Fibroblast of lung (primary cell): ENCODE measurements at regions not wholly inside any gene's neighbourhood (a gene's known extent, or its start where the extent isn't known, plus 50 kb on each side); places are given as distances from the start of the nearest gene placed in this dataset.

ENCODE experiments used
- CTCF ChIP-seq, 2 donors: IDR thresholded peaks in 1 of 2; conservative IDR thresholded peaks in 1 of 2; 1 replicate in 1 of 2; 2 replicates in 1 of 2; pipeline ENCODE4 v1.5.1; 2011 to 2012; ENCODE audit warnings: low read length in 2 of 2, control low read depth in 1 of 2, inconsistent platforms in 1 of 2, low read depth in 1 of 2, mild to moderate bottlenecking in 1 of 2
- EZH2 ChIP-seq: IDR thresholded peaks from 2 replicates; pipeline ENCODE4 v1.5.1; 2012; ENCODE audit warnings: low read length, control low read depth, mild to moderate bottlenecking; ENCODE audit errors: missing control alignments

- TF ChIP-seq CTCF (conservative IDR thresholded peaks at IDR 0.05 in 1 of 2, IDR thresholded peaks at IDR 0.05 in 1 of 2; ENCODE audit: low read depth in 1 of 2, low read length in 2 of 2) (no peak), EZH2 (no peak)
Observed at GRCh38 chr3:5275529-5275928, 88.0 kb downstream of the EDEM1 start.
